ENCODE measurements at regions not wholly inside any gene's neighbourhood (a gene's known extent, or its start where the extent isn't known, plus 50 kb on each side); places are given as distances from the start of the nearest gene placed in this dataset.

GRCh38 chr1:221201773-221202172 is 322.5 kb downstream of the HLX start:
- Histone ChIP-seq H3K36me3 (no peaks in the 10 kb centered on the region), H3K9me3 (no peaks in the 10 kb centered on the region), H3K27ac (no peak overlapping the region), H3K4me1 (no peaks in the 10 kb centered on the region), H3K27me3 (no peaks in the 10 kb centered on the region), H3K4me3 (no peak overlapping the region)
- TF ChIP-seq CTCF (IDR thresholded peaks at IDR 0.05) (no peak), POLR2A (IDR thresholded peaks at IDR 0.05) (no peak)
- DNase-seq, result no peak

- no peaks in the 10 kb centered on the region for H3K27me3 ChIP-seq
- H3K9me3 ChIP-seq, result no peaks in the 10 kb centered on the region
- peak; percentile 56 to 87 (median 79) for DNase-seq
- H3K4me3 ChIP-seq, result no peak overlapping the region
- no peaks in the 10 kb centered on the region for H3K36me3 ChIP-seq
- H3K27ac ChIP-seq, result peak overlapping the region in 2 of 4 donors; percentile 2 to 30
- H3K4me1 ChIP-seq, result no peaks in the 10 kb centered on the region
- peak; percentile 61 to 90 (median 72) for TF ChIP-seq CTCF (IDR thresholded peaks at IDR 0.05)
- no peak for TF ChIP-seq POLR2A (IDR thresholded peaks at IDR 0.05)
Observed at GRCh38 chr1:221203224-221204054, 324.2 kb downstream of the HLX start.

- Histone ChIP-seq H3K27ac (peak overlapping the region in 2 of 4 donors; percentile 10 to 30), H3K4me3 (no peak overlapping the region), H3K4me1 (no peaks in the 10 kb centered on the region), H3K27me3 (no peaks in the 10 kb centered on the region), H3K36me3 (no peaks in the 10 kb centered on the region), H3K9me3 (no peaks in the 10 kb centered on the region)
- no peak for DNase-seq
- TF ChIP-seq CTCF (IDR thresholded peaks at IDR 0.05), result no peak
- no peak for TF ChIP-seq POLR2A (IDR thresholded peaks at IDR 0.05)
Observed at GRCh38 chr1:221204055-221204833, 325.0 kb downstream of the HLX start.

- Histone ChIP-seq H3K9me3 (no peaks in the 10 kb centered on the region), H3K27me3 (no peaks in the 10 kb centered on the region), H3K4me3 (no peak overlapping the region), H3K36me3 (no peaks in the 10 kb centered on the region), H3K4me1 (no peaks in the 10 kb centered on the region), H3K27ac (no peak overlapping the region)
- DNase-seq, result no peak
- TF ChIP-seq CTCF (IDR thresholded peaks at IDR 0.05), result no peak
- no peak for TF ChIP-seq POLR2A (IDR thresholded peaks at IDR 0.05)
Observed at GRCh38 chr1:221206076-221206475, 326.8 kb downstream of the HLX start.

- Histone ChIP-seq H3K4me1 (no peaks in the 10 kb centered on the region), H3K36me3 (no peaks in the 10 kb centered on the region), H3K9me3 (no peaks in the 10 kb centered on the region), H3K27me3 (no peaks in the 10 kb centered on the region), H3K4me3 (no peak overlapping the region), H3K27ac (no peak overlapping the region)
- no peak for TF ChIP-seq POLR2A (IDR thresholded peaks at IDR 0.05)
- no peak for TF ChIP-seq CTCF (IDR thresholded peaks at IDR 0.05)
- no peak for DNase-seq
Observed at GRCh38 chr1:221212926-221213325, 333.7 kb downstream of the HLX start.

Measured in Peyer's patch (tissue), 4 donors.